Lower leg skin (tissue), 4 donors: ENCODE measurements at regions not wholly inside any gene's neighbourhood (a gene's known extent, or its start where the extent isn't known, plus 50 kb on each side); places are given as distances from the start of the nearest gene placed in this dataset.
"Not testable (repeated sequence)": the region's sequence is repeated elsewhere in the genome, so short reads cannot be mapped to it uniquely, and the experiment has no call there.

Experiments used
- DNase-seq, 2 donors: peaks; one replicate each; pipeline ENCODE4 v3.0.0-alpha.2; 2019; ENCODE audit warnings: low spot score in 2 of 2
- H3K4me3 ChIP-seq: fragments of 200-600 bp; sonication (generic); 2 replicates; pipeline ENCODE4 v1.5.1; 2017; ENCODE audit warnings: mild to moderate bottlenecking, low read depth; ENCODE audit not compliant: poor library complexity, severe bottlenecking
- POLR2A ChIP-seq, 2 donors: fragments of 450-650 bp; IDR thresholded peaks; one replicate each; pipeline ENCODE4 v1.6.1; 2016 to 2017; ENCODE audit warnings: antibody characterized with exemption in 2 of 2, mild to moderate bottlenecking in 1 of 2, moderate library complexity in 1 of 2
- WGBS, 2 donors: methylation state at CpG; one replicate each; pipeline ENCODE4 v1.1.5; 2018; 5-methylcytosine and 5-hydroxymethylcytosine counted together
- intact Hi-C: fragments of 100-400 bp; cut with DNase I; formaldehyde crosslinking; loops from one replicate; pipeline ENCODE4 v1.15.0; 2023; ENCODE audit warnings: low total_unique reads
- TF ChIP-seq, protein P1 (sequence below), 3 donors: fragments of 450-650 bp; IDR thresholded peaks; one replicate each; pipeline ENCODE4 v1.5.1; 2016; ENCODE audit warnings: antibody characterized with exemption in 3 of 3, mild to moderate bottlenecking in 3 of 3, moderate library complexity in 2 of 3

DNA sequence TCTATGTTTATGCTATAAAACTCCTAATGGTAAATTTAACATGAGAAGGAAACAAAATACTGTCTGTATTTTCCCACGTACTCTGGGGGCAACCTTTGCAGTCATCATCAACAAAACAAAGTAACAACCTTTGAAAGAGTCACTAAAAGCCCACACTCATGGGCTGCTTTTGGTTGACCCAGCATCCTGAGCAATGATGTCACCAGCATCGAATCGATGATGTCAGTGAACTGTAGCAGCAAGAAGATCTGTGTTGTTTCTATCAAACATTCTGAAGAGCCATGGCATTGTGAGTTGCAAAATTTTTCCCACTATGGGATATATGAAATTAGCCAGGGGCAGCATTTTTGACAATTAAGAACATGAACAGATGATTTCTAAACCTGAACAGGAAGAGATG lies 300.1 kb downstream of the HIVEP2 start:
- H3K4me3 ChIP-seq: no peak overlapping the region
- TF ChIP-seq POLR2A (IDR thresholded peaks at IDR 0.05): no peak
- TF ChIP-seq, protein P1, sequence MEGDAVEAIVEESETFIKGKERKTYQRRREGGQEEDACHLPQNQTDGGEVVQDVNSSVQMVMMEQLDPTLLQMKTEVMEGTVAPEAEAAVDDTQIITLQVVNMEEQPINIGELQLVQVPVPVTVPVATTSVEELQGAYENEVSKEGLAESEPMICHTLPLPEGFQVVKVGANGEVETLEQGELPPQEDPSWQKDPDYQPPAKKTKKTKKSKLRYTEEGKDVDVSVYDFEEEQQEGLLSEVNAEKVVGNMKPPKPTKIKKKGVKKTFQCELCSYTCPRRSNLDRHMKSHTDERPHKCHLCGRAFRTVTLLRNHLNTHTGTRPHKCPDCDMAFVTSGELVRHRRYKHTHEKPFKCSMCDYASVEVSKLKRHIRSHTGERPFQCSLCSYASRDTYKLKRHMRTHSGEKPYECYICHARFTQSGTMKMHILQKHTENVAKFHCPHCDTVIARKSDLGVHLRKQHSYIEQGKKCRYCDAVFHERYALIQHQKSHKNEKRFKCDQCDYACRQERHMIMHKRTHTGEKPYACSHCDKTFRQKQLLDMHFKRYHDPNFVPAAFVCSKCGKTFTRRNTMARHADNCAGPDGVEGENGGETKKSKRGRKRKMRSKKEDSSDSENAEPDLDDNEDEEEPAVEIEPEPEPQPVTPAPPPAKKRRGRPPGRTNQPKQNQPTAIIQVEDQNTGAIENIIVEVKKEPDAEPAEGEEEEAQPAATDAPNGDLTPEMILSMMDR (IDR thresholded peaks at IDR 0.05): no peak
- DNase-seq: no peak
- intact Hi-C loops: no loop called here
- 91 to 93% methylated on average over 3 of the region's 3 CpGs for WGBS, 2 donors

DNA sequence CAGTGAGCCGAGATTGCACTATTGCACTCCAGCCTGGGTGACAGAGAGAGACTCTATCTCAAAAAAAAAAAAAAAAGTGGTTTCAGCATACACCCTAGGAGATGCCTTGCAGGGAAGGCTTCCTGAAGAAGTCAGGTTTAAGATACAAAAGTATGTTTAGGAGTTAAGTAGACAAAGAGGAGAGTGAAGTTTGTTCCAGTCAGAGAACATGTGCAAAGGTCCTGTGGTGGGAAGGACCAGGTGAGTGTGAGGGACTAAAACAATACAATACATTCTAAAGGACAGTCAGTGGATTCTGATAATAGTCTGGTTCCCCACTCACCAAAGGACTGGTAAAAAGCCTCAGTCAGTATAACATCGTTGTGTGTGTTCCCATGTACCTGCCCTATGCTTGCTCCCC lies 299.3 kb downstream of the HIVEP2 start:
- TF ChIP-seq, protein P1 (IDR thresholded peaks at IDR 0.05): no peak
- TF ChIP-seq POLR2A (IDR thresholded peaks at IDR 0.05): no peak
- H3K4me3 ChIP-seq: no peak overlapping the region
- 86 to 93% methylated on average over 2 of the region's 2 CpGs for WGBS, 2 donors
- intact Hi-C loops: no loop called here
- DNase-seq: no peak

DNA sequence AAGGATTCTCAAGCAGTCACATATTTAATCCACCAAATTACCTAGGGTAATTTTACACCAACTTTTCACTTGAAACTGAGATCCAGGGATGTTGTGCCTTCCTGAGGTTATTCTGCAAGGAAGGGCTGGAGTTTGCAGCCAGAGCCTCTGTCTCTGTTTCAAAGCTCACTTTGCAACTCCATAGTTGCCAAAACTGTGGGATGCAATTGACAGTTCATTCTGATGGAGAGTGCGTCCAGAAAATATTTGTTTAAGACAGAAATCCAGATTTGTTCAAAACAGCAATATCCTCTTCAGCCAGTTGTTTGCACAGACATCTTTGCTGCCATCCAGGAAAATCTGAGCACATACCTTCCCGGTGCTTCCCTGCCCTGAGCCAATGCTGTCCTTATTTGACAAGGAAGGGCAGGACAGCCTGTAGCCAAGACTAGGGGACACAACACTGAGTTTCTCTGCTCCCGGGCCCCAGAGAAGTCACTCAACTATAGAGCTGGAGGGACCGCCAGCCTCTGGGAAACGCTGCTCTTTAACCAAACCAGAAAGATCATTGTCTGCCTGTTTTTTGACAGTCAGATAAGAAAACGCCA lies 297.4 kb downstream of the HIVEP2 start:
- intact Hi-C loops: no loop called here
- WGBS, 2 donors: 58% methylated on average over 6 of the region's 6 CpGs
- no peak overlapping the region for H3K4me3 ChIP-seq
- TF ChIP-seq, protein P1 (IDR thresholded peaks at IDR 0.05): no peak
- TF ChIP-seq POLR2A (IDR thresholded peaks at IDR 0.05): no peak
- DNase-seq: no peak

DNA sequence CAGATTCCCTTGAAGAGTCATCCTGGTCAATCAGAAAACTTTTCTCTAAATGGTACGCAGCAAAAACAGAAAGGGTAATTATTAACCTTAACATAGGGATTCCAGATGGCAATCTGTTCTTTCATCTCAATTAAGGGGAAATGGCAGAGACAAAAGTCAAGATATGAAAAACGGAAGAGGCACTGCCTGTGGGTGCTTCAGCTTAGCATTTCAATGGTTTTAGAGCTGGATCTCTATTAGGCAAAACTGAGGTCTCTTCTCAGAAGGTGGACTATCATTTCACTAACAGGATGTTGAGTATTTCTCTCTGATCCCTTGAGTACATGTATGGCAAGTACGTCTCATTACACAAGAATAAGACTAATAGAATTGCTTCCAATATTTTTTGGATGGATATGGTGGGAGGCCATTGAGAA lies 296.9 kb downstream of the HIVEP2 start:
- intact Hi-C loops: no loop called here
- TF ChIP-seq, protein P1 (IDR thresholded peaks at IDR 0.05): no peak
- no peak for TF ChIP-seq POLR2A (IDR thresholded peaks at IDR 0.05)
- H3K4me3 ChIP-seq: no peak overlapping the region
- 41 to 50% methylated on average over 3 of the region's 3 CpGs for WGBS, 2 donors
- DNase-seq: no peak

DNA sequence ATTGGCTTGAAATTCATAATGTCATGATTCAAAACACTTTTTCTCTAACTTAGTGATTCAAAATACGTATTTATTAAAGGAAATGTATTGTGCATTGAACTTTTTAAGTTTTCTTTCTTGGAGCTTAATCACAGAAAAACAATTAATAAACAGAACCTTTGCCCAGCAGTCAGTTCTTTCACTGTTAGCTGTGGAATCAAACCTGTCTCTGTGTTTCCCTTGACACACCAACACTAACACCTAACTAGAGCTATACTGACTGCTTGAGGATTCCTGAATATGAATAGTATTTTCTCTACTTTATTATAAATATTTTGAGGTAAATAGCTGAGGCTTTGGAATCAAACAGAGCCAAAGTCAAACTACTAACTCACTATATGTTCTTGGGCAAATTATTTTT lies 296.4 kb downstream of the HIVEP2 start:
- TF ChIP-seq POLR2A (IDR thresholded peaks at IDR 0.05): no peak
- TF ChIP-seq, protein P1 (IDR thresholded peaks at IDR 0.05): no peak
- intact Hi-C loops: no loop called here
- no peak overlapping the region for H3K4me3 ChIP-seq
- DNase-seq: no peak
- WGBS, 2 donors: 58 to 72% methylated on average over 1 of the region's 1 CpG

DNA sequence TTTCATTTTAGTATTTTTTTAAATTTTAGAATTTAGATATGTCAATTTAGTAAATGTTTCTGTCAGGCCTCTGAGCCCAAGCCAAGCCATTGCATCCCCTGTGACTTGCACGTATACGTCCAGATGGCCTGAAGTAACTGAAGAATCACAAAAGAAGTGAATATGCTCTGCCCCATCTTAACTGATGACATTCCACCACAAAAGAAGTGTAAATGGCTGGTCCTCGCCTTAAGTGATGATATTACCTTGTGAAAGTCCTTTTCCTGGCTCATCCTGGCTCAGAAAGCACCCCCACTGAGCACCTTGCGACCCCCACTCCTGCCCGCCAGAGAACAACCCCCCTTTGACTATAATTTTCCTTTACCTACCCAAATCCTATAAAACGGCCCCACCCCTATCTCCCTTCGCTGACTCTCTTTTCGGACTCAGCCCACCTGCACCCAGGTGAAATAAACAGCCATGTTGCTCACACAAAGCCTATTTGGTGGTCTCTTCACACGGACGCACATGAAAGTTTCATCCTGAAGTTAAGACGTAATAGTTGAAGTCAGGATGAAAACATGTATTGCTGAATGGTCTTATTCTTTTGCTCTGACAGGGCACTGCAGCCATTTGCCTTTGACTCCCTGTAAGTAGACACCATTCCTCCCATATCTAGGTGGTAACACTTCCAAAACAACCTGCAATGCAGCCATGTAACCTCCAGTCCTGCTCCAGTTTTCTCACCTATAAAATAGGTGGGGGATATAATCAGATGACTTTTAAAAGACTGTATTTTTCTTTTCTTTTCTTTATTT lies 295.3 kb downstream of the HIVEP2 start:
- DNase-seq, H3K4me3 ChIP-seq, intact Hi-C loops: not testable (repeated sequence)
- WGBS, 2 donors: 90 to 94% methylated on average over 10 to 11 of the region's 11 CpGs
